ENCODE measurements at regions not wholly inside any gene's neighbourhood (a gene's known extent, or its start where the extent isn't known, plus 50 kb on each side); places are given as distances from the start of the nearest gene placed in this dataset.

- no peaks in the 10 kb centered on the region for H3K79me2 ChIP-seq (ENCODE audit: control insufficient read depth in 1 of 2, insufficient read depth in 2 of 2, low read length in 2 of 2)
- FAIRE-seq = no peak
- no peak overlapping the region for H3K4ac ChIP-seq (replicated peaks; ENCODE audit: insufficient read length, low read depth, low read length)
- no peaks in the 10 kb centered on the region for H4K20me1 ChIP-seq (replicated peaks in 1 of 2; ENCODE audit: control insufficient read depth in 1 of 2, insufficient read depth in 2 of 2, low read length in 2 of 2)
- no peak overlapping the region for H2BK120ac ChIP-seq (replicated peaks; ENCODE audit: low read depth, low read length)
- no peak overlapping the region for H3K18ac ChIP-seq (ENCODE audit: extremely low read depth, low read length)
- no peaks in the 10 kb centered on the region for H3K9me3 ChIP-seq (ENCODE audit: insufficient read depth in 2 of 2, low read depth in 1 of 2, low read length in 1 of 2)
- CTCF ChIA-PET (ENCODE audit: partially characterized antibody) = interaction anchor here (1.0 to 2.7 kb wide), 3 partner anchors 308 to 537 kb away, joined by 3 to 13 read pairs (median 4); no protein-coding TSS in a partner anchor
- no peak overlapping the region for H4K91ac ChIP-seq (replicated peaks; ENCODE audit: insufficient read length, low read length)
- POLR2A ChIA-PET (ENCODE audit: partially characterized antibody) = no interaction called here
- no peak for DNase-seq (ENCODE audit: low read depth in 1 of 2, low spot score in 2 of 2)
- H2BK5ac ChIP-seq (ENCODE audit: low read depth, low read length) = no peak overlapping the region
- H3K56ac ChIP-seq (replicated peaks; ENCODE audit: insufficient read length, low read depth, low read length) = no peak overlapping the region
- H2BK12ac ChIP-seq (ENCODE audit: low read depth, low read length) = no peak overlapping the region
- H3K4me2 ChIP-seq (ENCODE audit: insufficient read depth in 1 of 2, low read depth in 2 of 2, low read length in 2 of 2) = no peak overlapping the region
- H3K27ac ChIP-seq (ENCODE audit: low read depth, low read length) = no peak overlapping the region
- H3K79me1 ChIP-seq (ENCODE audit: low read depth, low read length) = no peaks in the 10 kb centered on the region
- no peak overlapping the region for H2BK20ac ChIP-seq (ENCODE audit: low read length)
- H3K23ac ChIP-seq (ENCODE audit: insufficient read length) = no peak overlapping the region
- no peaks in the 10 kb centered on the region for H3K36me3 ChIP-seq (ENCODE audit: control insufficient read depth in 2 of 4, insufficient read depth in 4 of 4, low read length in 3 of 4)
- H2AFZ ChIP-seq (ENCODE audit: low read length) = peak overlapping the region; percentile 36
- WGBS, 2 experiments (ENCODE audit: extremely low coverage in 1 of 2, insufficient coverage in 1 of 2, insufficient read length in 1 of 2, insufficient replicate concordance in 2 of 2, low coverage in 1 of 2, low lambda C conversion rate in 2 of 2, missing lambda C conversion rate in 1 of 2) = 83% methylated on average over 3 of the region's 3 CpGs; no CpG with 5 or more reads in 1 of the 2 experiments
- H2BK15ac ChIP-seq (ENCODE audit: low read length) = no peak overlapping the region
- no peak overlapping the region for H4K8ac ChIP-seq (ENCODE audit: extremely low read depth, insufficient read depth, low read length)
- no peak overlapping the region for H3K9ac ChIP-seq (replicated peaks in 1 of 4; ENCODE audit: extremely low read depth in 1 of 4, low read depth in 3 of 4, low read length in 3 of 4)
- H3K4me3 ChIP-seq (ENCODE audit: extremely low read depth in 1 of 4, insufficient read depth in 2 of 4, low read depth in 3 of 4, low read length in 4 of 4) = no peak overlapping the region
- H3K27me3 ChIP-seq (replicated peaks in 1 of 4; ENCODE audit: control insufficient read depth in 3 of 4, extremely low read depth in 1 of 4, insufficient read depth in 3 of 4, low read length in 3 of 4) = no peaks in the 10 kb centered on the region
- no peaks in the 10 kb centered on the region for H3K23me2 ChIP-seq (ENCODE audit: low read depth, low read length)
- H3K4me1 ChIP-seq (replicated peaks in 1 of 4; ENCODE audit: control insufficient read depth in 3 of 4, insufficient read depth in 4 of 4, low read length in 3 of 4) = no peaks in the 10 kb centered on the region
- no peak overlapping the region for H2AK5ac ChIP-seq (ENCODE audit: low read depth, low read length)
- no peak overlapping the region for H3K14ac ChIP-seq (ENCODE audit: insufficient read length)
- H4K5ac ChIP-seq (ENCODE audit: insufficient read length, low read depth, low read length) = no peak overlapping the region
- TF ChIP-seq EZH2 (IDR thresholded peaks at IDR 0.05; ENCODE audit: low read depth, low read length, severe bottlenecking) = no peak
- TF ChIP-seq, protein P1, sequence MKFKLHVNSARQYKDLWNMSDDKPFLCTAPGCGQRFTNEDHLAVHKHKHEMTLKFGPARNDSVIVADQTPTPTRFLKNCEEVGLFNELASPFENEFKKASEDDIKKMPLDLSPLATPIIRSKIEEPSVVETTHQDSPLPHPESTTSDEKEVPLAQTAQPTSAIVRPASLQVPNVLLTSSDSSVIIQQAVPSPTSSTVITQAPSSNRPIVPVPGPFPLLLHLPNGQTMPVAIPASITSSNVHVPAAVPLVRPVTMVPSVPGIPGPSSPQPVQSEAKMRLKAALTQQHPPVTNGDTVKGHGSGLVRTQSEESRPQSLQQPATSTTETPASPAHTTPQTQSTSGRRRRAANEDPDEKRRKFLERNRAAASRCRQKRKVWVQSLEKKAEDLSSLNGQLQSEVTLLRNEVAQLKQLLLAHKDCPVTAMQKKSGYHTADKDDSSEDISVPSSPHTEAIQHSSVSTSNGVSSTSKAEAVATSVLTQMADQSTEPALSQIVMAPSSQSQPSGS (IDR thresholded peaks at IDR 0.05; ENCODE audit: low read length) = no peak
Observed at GRCh38 chr1:99173282-99173681, 91.0 kb upstream of the PLPPR4 start.
